IMR-90 (cell line): ENCODE measurements at regions not wholly inside any gene's neighbourhood (a gene's known extent, or its start where the extent isn't known, plus 50 kb on each side); places are given as distances from the start of the nearest gene placed in this dataset.

Experiments used
- CEBPB ChIP-seq: IDR thresholded peaks from 2 replicates; pipeline ENCODE4 v1.6.1; 2012; ENCODE audit warnings: low read depth, low read length, improper control_type of control experiment
- MAZ ChIP-seq: IDR thresholded peaks from 2 replicates; pipeline ENCODE4 v1.6.1; 2012; ENCODE audit warnings: low read depth, mild to moderate bottlenecking, low read length, improper control_type of control experiment, moderate library complexity, borderline replicate concordance
- NFE2L2 ChIP-seq: fragments of 150-350 bp; IDR thresholded peaks from 2 replicates; pipeline ENCODE4 v1.6.1; 2016; ENCODE audit warnings: low read depth, mild to moderate bottlenecking, low read length
- POLR2A ChIP-seq: IDR thresholded peaks from 2 replicates; pipeline ENCODE4 v1.6.1; 2012; ENCODE audit warnings: mild to moderate bottlenecking, low read depth, low read length
- TF ChIP-seq, protein P1 (sequence below): conservative IDR thresholded peaks from 2 replicates; pipeline ENCODE4 v1.5.1; 2012; ENCODE audit warnings: mild to moderate bottlenecking, low read depth, low read length, improper control_type of control experiment

DNA sequence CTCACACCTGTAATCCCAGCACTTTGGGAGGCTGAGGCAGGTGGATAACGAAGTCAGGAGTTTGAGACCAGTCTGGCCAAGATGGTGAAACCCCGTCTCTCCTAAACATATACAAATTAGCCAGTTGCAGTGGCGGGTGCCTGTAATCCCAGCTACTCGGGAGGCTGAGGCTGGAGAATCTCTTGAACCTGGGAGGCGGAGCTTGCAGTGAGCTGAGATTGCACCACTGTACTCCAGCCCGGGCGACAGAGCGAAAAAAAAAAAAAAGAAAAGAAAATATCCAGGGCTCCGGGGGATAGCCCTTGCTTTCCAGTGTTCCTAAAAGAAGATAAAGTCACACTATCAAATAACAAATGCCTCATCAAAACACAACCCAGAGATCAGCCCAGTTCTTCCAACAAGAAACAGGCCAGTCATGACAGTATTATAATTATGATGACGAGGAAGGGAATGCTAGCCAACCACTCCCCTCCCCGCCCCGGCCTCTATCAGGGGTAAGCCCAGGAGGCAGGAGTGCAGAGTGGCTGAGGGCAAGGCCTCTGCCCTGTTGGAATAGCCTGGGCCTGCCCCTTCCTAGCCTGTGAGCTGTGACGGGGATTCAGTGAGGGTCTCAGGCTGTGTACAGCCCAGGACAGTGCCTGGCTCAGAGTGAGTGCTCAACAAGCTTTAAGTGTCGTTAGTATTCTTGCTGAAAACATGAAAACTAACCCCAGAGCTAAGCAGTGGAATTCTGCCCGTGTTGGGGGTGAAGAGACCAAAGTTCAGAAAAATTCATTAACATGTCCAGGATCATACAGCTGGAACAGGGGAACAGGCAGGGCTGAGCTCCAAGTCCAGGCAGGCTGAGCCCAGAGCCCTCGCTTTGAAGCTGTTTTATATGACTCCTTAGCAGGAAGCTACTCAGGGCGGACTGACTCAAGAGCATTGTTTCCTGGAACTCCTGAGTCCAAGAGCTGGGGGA lies 54.3 kb downstream of the FAM241B start:
- TF ChIP-seq, protein P1, sequence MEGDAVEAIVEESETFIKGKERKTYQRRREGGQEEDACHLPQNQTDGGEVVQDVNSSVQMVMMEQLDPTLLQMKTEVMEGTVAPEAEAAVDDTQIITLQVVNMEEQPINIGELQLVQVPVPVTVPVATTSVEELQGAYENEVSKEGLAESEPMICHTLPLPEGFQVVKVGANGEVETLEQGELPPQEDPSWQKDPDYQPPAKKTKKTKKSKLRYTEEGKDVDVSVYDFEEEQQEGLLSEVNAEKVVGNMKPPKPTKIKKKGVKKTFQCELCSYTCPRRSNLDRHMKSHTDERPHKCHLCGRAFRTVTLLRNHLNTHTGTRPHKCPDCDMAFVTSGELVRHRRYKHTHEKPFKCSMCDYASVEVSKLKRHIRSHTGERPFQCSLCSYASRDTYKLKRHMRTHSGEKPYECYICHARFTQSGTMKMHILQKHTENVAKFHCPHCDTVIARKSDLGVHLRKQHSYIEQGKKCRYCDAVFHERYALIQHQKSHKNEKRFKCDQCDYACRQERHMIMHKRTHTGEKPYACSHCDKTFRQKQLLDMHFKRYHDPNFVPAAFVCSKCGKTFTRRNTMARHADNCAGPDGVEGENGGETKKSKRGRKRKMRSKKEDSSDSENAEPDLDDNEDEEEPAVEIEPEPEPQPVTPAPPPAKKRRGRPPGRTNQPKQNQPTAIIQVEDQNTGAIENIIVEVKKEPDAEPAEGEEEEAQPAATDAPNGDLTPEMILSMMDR = no peak
- TF ChIP-seq NFE2L2 (no peak), POLR2A (no peak), CEBPB (no peak), MAZ (no peak)
